ENCODE measurements at regions not wholly inside any gene's neighbourhood (a gene's known extent, or its start where the extent isn't known, plus 50 kb on each side); places are given as distances from the start of the nearest gene placed in this dataset.
"Not testable (repeated sequence)": the region's sequence is repeated elsewhere in the genome, so short reads cannot be mapped to it uniquely, and the experiment has no call there.

DNA sequence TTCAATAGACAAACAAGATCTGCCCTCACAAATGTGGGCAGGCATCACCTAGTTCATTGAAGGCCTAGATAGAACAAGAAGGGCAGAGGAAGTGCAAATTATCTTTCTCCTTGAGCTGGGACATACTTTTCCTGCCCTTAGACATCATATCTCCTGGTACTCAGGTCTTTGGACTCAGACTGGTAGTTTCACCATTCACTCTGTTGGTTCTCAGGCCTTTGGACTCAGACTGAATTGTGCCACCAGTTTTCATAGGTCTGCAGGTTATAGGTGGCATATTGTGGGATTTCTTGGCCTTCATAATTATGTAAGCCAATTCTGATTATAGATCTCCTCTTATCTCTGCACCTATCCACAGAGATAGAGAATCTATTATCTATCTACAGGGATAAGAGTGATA, 54.6 kb upstream of the GOLGA8Q start:
- H3K36me3 Mint-ChIP-seq (ENCODE audit: insufficient read depth, unreplicated experiment); BruUV-seq (replicated peaks); H3K4me3 Mint-ChIP-seq (ENCODE audit: unreplicated experiment); H3K27ac Mint-ChIP-seq (ENCODE audit: unreplicated experiment); CTCF ChIA-PET; H3K4me1 Mint-ChIP-seq (ENCODE audit: low read depth, unreplicated experiment); H3K27me3 Mint-ChIP-seq (ENCODE audit: insufficient read depth, unreplicated experiment); H3K4me3 ChIP-seq (ENCODE audit: low read depth, low read length); H3K4me1 ChIP-seq; intact Hi-C loops (cut with micrococcal nuclease; ENCODE audit: unreplicated experiment); H3K9me3 Mint-ChIP-seq (ENCODE audit: unreplicated experiment); H3K9me3 ChIP-seq; H3K36me3 ChIP-seq (ENCODE audit: control insufficient read depth, insufficient read depth, low read length); POLR2A ChIA-PET; DNase-seq; H3K27me3 ChIP-seq (replicated peaks; ENCODE audit: control insufficient read depth, insufficient read depth, low read length): not testable (repeated sequence)

DNA sequence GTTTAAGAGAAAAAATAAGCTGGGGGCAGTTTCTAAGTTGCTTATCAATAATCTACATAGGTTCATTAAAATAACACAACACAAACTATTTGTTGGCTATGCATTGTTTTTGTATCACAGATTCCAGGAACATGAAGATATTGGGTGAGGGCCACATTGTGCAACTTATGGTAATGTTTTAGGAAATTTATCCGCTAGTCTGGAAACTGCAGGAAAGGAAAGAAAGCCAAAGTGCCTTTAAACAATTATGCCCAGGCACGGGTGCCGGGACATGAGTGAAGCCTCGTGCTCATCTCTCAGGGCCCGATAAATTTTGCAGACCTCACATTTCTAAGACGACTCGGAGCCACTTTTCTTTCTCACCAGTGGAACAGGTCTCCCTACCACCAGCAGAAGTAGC, 52.6 kb upstream of the GOLGA8Q start:
- H3K27me3 Mint-ChIP-seq (ENCODE audit: insufficient read depth, unreplicated experiment); intact Hi-C loops (cut with micrococcal nuclease; ENCODE audit: unreplicated experiment); H3K9me3 Mint-ChIP-seq (ENCODE audit: unreplicated experiment): not testable (repeated sequence)

DNA sequence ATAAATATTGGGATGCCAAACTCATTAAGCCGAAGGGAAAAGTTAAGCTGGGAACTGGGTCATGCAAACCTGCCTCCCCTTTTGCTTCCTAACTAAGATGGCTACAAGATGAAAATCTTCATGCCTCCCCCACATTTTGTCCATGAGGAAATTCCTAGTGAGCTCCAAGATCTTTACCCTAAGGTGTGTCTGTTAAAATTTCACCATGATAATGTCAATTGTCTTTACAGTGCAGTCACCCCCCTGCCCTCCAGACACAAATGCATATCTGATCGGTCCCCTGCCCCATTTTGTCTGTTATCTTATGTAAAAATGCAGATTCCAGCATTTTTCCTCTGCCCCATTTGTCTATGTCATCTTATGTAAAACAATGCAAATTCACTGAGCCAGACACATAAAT, 51.3 kb upstream of the GOLGA8Q start:
- H3K4me1 Mint-ChIP-seq (ENCODE audit: low read depth, unreplicated experiment); H3K27me3 ChIP-seq (replicated peaks; ENCODE audit: control insufficient read depth, insufficient read depth, low read length); H3K9me3 ChIP-seq; POLR2A ChIA-PET; H3K4me1 ChIP-seq; DNase-seq; H3K4me3 Mint-ChIP-seq (ENCODE audit: unreplicated experiment); H3K27me3 Mint-ChIP-seq (ENCODE audit: insufficient read depth, unreplicated experiment); H3K27ac Mint-ChIP-seq (ENCODE audit: unreplicated experiment); H3K9me3 Mint-ChIP-seq (ENCODE audit: unreplicated experiment); CTCF ChIA-PET; H3K36me3 Mint-ChIP-seq (ENCODE audit: insufficient read depth, unreplicated experiment); H3K36me3 ChIP-seq (ENCODE audit: control insufficient read depth, insufficient read depth, low read length); BruUV-seq (replicated peaks); intact Hi-C loops (cut with micrococcal nuclease; ENCODE audit: unreplicated experiment); H3K4me3 ChIP-seq (ENCODE audit: low read depth, low read length): not testable (repeated sequence)

More for the DNA sequence above, 52.6 kb upstream of the GOLGA8Q start:
- H3K36me3 ChIP-seq (ENCODE audit: control insufficient read depth, insufficient read depth, low read length); DNase-seq; H3K27me3 ChIP-seq (replicated peaks; ENCODE audit: control insufficient read depth, insufficient read depth, low read length); H3K4me1 Mint-ChIP-seq (ENCODE audit: low read depth, unreplicated experiment); H3K27ac Mint-ChIP-seq (ENCODE audit: unreplicated experiment); H3K9me3 ChIP-seq; CTCF ChIA-PET; POLR2A ChIA-PET; H3K4me1 ChIP-seq; H3K36me3 Mint-ChIP-seq (ENCODE audit: insufficient read depth, unreplicated experiment); BruUV-seq (replicated peaks); H3K4me3 ChIP-seq (ENCODE audit: low read depth, low read length); H3K4me3 Mint-ChIP-seq (ENCODE audit: unreplicated experiment): not testable (repeated sequence)
